Fibroblast of lung (primary cell): ENCODE measurements at regions not wholly inside any gene's neighbourhood (a gene's known extent, or its start where the extent isn't known, plus 50 kb on each side); places are given as distances from the start of the nearest gene placed in this dataset.

Source experiments
- CTCF ChIP-seq, 2 donors: IDR thresholded peaks in 1 of 2; conservative IDR thresholded peaks in 1 of 2; 1 replicate in 1 of 2; 2 replicates in 1 of 2; pipeline ENCODE4 v1.5.1; 2011 to 2012; ENCODE audit warnings: low read length in 2 of 2, control low read depth in 1 of 2, inconsistent platforms in 1 of 2, low read depth in 1 of 2, mild to moderate bottlenecking in 1 of 2
- EZH2 ChIP-seq: IDR thresholded peaks from 2 replicates; pipeline ENCODE4 v1.5.1; 2012; ENCODE audit warnings: low read length, control low read depth, mild to moderate bottlenecking; ENCODE audit errors: missing control alignments

GRCh38 chr7:436367-437128 lies 83.1 kb downstream of the PDGFA start:
- TF ChIP-seq CTCF (conservative IDR thresholded peaks at IDR 0.05 in 1 of 2, IDR thresholded peaks at IDR 0.05 in 1 of 2; ENCODE audit: low read depth in 1 of 2, low read length in 2 of 2) (no peak), EZH2 (no peak)
